ENCODE measurements at regions not wholly inside any gene's neighbourhood (a gene's known extent, or its start where the extent isn't known, plus 50 kb on each side); places are given as distances from the start of the nearest gene placed in this dataset.
"Not testable (repeated sequence)": the region's sequence is repeated elsewhere in the genome, so short reads cannot be mapped to it uniquely, and the experiment has no call there.

DNA sequence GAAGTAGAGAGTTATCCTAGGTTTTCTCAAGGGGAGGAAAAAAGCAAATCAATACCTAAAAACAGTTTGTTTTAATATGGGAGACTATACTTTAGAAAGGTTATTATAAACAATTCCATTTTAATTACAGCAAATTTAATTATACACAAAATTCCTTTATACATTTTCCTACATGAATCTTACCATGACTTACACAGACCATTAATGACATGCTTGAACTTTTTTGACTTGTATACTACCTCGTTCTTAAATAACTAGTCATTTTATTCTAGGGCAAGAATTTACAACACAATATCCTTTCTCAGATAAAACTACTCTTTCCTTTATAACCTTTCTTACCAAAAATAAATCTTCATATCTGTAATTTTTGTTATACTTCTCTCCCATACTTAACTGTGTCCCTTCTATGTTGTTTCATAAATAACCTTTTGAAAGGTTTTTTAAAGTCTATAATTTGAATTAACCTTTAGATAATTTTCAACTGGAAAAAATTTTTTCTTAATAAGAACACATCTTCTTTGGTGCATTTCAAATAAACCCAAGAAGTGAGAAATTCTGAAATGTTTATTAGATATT, 729.4 kb downstream of the TENT5A start:
- H3K36me3 ChIP-seq (ENCODE audit: low read depth, missing control alignments) = no peaks in the 10 kb centered on the region
- intact Hi-C loops (cut with DNase I; ENCODE audit: low total_unique reads) = no loop called here
- TF ChIP-seq POLR2A (IDR thresholded peaks at IDR 0.05) = no peak
- TF ChIP-seq, protein P1, sequence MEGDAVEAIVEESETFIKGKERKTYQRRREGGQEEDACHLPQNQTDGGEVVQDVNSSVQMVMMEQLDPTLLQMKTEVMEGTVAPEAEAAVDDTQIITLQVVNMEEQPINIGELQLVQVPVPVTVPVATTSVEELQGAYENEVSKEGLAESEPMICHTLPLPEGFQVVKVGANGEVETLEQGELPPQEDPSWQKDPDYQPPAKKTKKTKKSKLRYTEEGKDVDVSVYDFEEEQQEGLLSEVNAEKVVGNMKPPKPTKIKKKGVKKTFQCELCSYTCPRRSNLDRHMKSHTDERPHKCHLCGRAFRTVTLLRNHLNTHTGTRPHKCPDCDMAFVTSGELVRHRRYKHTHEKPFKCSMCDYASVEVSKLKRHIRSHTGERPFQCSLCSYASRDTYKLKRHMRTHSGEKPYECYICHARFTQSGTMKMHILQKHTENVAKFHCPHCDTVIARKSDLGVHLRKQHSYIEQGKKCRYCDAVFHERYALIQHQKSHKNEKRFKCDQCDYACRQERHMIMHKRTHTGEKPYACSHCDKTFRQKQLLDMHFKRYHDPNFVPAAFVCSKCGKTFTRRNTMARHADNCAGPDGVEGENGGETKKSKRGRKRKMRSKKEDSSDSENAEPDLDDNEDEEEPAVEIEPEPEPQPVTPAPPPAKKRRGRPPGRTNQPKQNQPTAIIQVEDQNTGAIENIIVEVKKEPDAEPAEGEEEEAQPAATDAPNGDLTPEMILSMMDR (IDR thresholded peaks at IDR 0.05) = no peak
- H3K4me1 ChIP-seq = no peaks in the 10 kb centered on the region
- H3K9me3 ChIP-seq = no peaks in the 10 kb centered on the region
- DNase-seq = no peak
- no peak overlapping the region for H3K27ac ChIP-seq
- H3K4me3 ChIP-seq = no peak overlapping the region
- no peaks in the 10 kb centered on the region for H3K27me3 ChIP-seq
- 56 to 70% methylated on average over 1 of the region's 1 CpG for WGBS, 2 donors

DNA sequence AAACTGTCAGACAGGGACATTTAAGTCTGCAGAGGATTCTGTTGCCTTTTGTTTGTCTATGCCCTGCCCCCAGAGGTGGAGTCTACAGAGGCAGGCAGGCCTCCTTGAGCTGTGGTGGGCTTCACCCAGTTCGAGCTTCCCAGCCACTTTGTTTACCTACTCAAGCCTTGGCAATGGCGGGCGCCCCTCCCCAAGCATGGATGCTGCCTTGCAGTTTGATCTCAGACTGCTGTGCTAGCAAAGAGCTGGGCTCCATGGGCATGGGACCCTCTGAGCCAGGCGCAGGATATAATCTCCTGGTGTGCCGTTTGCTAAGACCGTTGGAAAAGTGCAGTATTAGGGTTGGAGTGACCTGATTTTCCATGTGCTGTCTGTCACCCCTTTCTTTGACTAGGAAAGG, 734.9 kb downstream of the TENT5A start:
- H3K36me3 ChIP-seq (ENCODE audit: low read depth, missing control alignments); H3K4me1 ChIP-seq; DNase-seq; H3K27me3 ChIP-seq; H3K9me3 ChIP-seq; H3K27ac ChIP-seq; intact Hi-C loops (cut with DNase I; ENCODE audit: low total_unique reads); H3K4me3 ChIP-seq: not testable (repeated sequence)
- 87 to 100% methylated on average over 6 of the region's 6 CpGs for WGBS, 2 donors

DNA sequence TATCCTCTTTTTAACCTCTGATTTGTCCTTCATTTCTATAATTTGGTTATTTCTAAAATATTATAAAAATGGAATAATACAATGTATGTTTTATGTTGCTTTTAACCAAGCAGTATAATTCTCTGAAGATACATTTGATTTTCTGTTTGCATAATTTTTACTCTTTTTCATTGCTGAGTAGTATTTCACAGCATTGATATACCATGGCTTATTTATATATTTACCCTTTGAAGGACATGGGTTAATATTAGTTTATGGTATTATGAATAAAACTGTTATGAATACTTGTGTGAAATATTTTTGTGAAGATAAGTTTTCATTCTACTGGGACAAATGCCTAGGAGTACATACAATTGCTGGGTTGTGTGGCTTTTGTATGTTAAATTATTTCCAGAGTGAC, 748.6 kb downstream of the TENT5A start:
- Histone ChIP-seq H3K4me3 (no peak overlapping the region), H3K4me1 (no peaks in the 10 kb centered on the region), H3K9me3 (no peaks in the 10 kb centered on the region), H3K27me3 (no peaks in the 10 kb centered on the region), H3K36me3 (ENCODE audit: low read depth, missing control alignments) (no peaks in the 10 kb centered on the region), H3K27ac (no peak overlapping the region)
- TF ChIP-seq POLR2A (IDR thresholded peaks at IDR 0.05) = no peak
- TF ChIP-seq, protein P1 (IDR thresholded peaks at IDR 0.05) = no peak
- intact Hi-C loops (cut with DNase I; ENCODE audit: low total_unique reads) = no loop called here
- DNase-seq = no peak

- no peak for TF ChIP-seq POLR2A (IDR thresholded peaks at IDR 0.05)
- TF ChIP-seq, protein P1 (IDR thresholded peaks at IDR 0.05) = no peak
- intact Hi-C loops (cut with DNase I; ENCODE audit: low total_unique reads) = no loop called here
- no peaks in the 10 kb centered on the region for H3K27me3 ChIP-seq
- no peaks in the 10 kb centered on the region for H3K9me3 ChIP-seq
- 59 to 63% methylated on average over 2 of the region's 2 CpGs for WGBS, 2 donors
- DNase-seq = no peak
- H3K4me1 ChIP-seq = no peaks in the 10 kb centered on the region
- H3K27ac ChIP-seq = no peak overlapping the region
- no peaks in the 10 kb centered on the region for H3K36me3 ChIP-seq (ENCODE audit: low read depth, missing control alignments)
- H3K4me3 ChIP-seq = no peak overlapping the region
These were observed 749.3 kb downstream of the TENT5A start for GRCh38 chr6:81003156-81003555.

DNA sequence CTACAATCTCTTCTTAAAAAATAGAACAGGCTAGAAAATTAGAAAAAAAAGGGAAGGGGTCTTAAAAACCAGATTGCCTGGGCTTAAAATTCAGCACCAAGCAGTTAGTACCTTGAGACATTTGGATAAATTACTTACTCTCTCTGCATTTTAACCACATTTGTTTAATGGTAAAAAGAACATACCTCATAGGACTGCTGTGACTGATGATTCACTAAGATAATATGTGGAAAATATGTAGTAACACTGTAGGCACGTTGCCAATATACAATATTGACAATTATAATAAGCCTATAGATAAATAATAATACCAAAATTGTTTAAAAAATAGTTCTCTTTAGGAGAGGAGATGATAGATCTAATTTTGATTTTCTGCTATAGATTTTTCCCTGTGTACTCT, 750.4 kb downstream of the TENT5A start:
- no peak for TF ChIP-seq POLR2A (IDR thresholded peaks at IDR 0.05)
- TF ChIP-seq, protein P1 (IDR thresholded peaks at IDR 0.05) = no peak
- no peak overlapping the region for H3K27ac ChIP-seq
- H3K27me3 ChIP-seq = no peaks in the 10 kb centered on the region
- no peak overlapping the region for H3K4me3 ChIP-seq
- WGBS, 2 donors = 57 to 65% methylated on average over 1 of the region's 1 CpG
- no peaks in the 10 kb centered on the region for H3K4me1 ChIP-seq
- DNase-seq = no peak
- no peaks in the 10 kb centered on the region for H3K9me3 ChIP-seq
- intact Hi-C loops (cut with DNase I; ENCODE audit: low total_unique reads) = no loop called here
- no peaks in the 10 kb centered on the region for H3K36me3 ChIP-seq (ENCODE audit: low read depth, missing control alignments)

Measured in testis (tissue), 2 donors.